Trophoblast cell (in vitro differentiated cells and primary cell): ENCODE measurements at regions not wholly inside any gene's neighbourhood (a gene's known extent, or its start where the extent isn't known, plus 50 kb on each side); places are given as distances from the start of the nearest gene placed in this dataset.

Experiments used
- DNase-seq, 2 donors: peaks; one replicate each; pipeline ENCODE4 v3.0.0-alpha.2; 2016
- H2AFZ ChIP-seq: 2 replicates; pipeline ENCODE4 v1.6.1; 2013; ENCODE audit warnings: low read length, moderate library complexity, mild to moderate bottlenecking; ENCODE audit not compliant: insufficient read depth, poor library complexity
- H2AK5ac ChIP-seq: 2 replicates; pipeline ENCODE4 v1.6.1; 2013; ENCODE audit warnings: mild to moderate bottlenecking, low read length
- H2BK120ac ChIP-seq: 2 replicates; pipeline ENCODE4 v1.6.1; 2013; ENCODE audit warnings: low read length, mild to moderate bottlenecking, moderate library complexity; ENCODE audit not compliant: insufficient read depth, poor library complexity
- H2BK12ac ChIP-seq: 2 replicates; pipeline ENCODE4 v1.6.1; 2013; ENCODE audit warnings: mild to moderate bottlenecking, low read length, moderate library complexity
- H2BK5ac ChIP-seq: 2 replicates; pipeline ENCODE4 v1.6.1; 2013; ENCODE audit warnings: low read length, low read depth, moderate library complexity, mild to moderate bottlenecking; ENCODE audit not compliant: poor library complexity
- H3K14ac ChIP-seq: 2 replicates; pipeline ENCODE4 v1.6.1; 2013; ENCODE audit warnings: mild to moderate bottlenecking, low read length
- H3K18ac ChIP-seq: 2 replicates; pipeline ENCODE4 v1.6.1; 2013; ENCODE audit warnings: mild to moderate bottlenecking, low read length
- H3K23ac ChIP-seq: 2 replicates; pipeline ENCODE4 v1.6.1; 2013; ENCODE audit warnings: low read length
- H3K27ac ChIP-seq: 2 replicates; pipeline ENCODE4 v1.5.1; 2013; ENCODE audit warnings: low read depth, mild to moderate bottlenecking, inconsistent platforms, low read length, moderate library complexity
- H3K27me3 ChIP-seq: 2 replicates; pipeline ENCODE4 v1.6.1; 2013; ENCODE audit warnings: inconsistent platforms, mild to moderate bottlenecking, low read length, moderate library complexity; ENCODE audit not compliant: insufficient read depth
- H3K36me3 ChIP-seq, 2 experiments: 1 replicate in 1 of 2; 2 replicates in 1 of 2; pipeline ENCODE4 v1.6.1; 2013; ENCODE audit warnings: low read length in 2 of 2, mild to moderate bottlenecking in 2 of 2, moderate library complexity in 1 of 2; ENCODE audit not compliant: insufficient read depth in 2 of 2, control insufficient read depth in 1 of 2
- H3K4ac ChIP-seq: 2 replicates; pipeline ENCODE4 v1.6.1; 2013; ENCODE audit warnings: low read depth, mild to moderate bottlenecking, low read length, moderate library complexity
- H3K4me1 ChIP-seq, 2 experiments: 1 replicate in 1 of 2; 2 replicates in 1 of 2; pipeline ENCODE4 v1.6.1; 2013; ENCODE audit warnings: low read length in 2 of 2, mild to moderate bottlenecking in 2 of 2, moderate library complexity in 1 of 2; ENCODE audit not compliant: insufficient read depth in 2 of 2, control insufficient read depth in 1 of 2
- H3K4me2 ChIP-seq: 2 replicates; pipeline ENCODE4 v1.6.1; 2013; ENCODE audit warnings: inconsistent platforms, mild to moderate bottlenecking, low read length, moderate library complexity
- H3K4me3 ChIP-seq: 2 replicates; pipeline ENCODE4 v1.5.1; 2013; ENCODE audit warnings: mild to moderate bottlenecking, low read depth, low read length, inconsistent platforms
- H3K79me1 ChIP-seq: one replicate; pipeline ENCODE4 v1.6.1; 2013; ENCODE audit warnings: low read length
- H3K79me2 ChIP-seq: 2 replicates; pipeline ENCODE4 v1.6.1; 2013; ENCODE audit warnings: low read length, mild to moderate bottlenecking; ENCODE audit not compliant: control insufficient read depth, insufficient read depth, poor library complexity
- H3K9ac ChIP-seq: 2 replicates; pipeline ENCODE4 v1.6.1; 2013; ENCODE audit warnings: mild to moderate bottlenecking, low read length
- H3K9me3 ChIP-seq: 2 replicates; pipeline ENCODE4 v1.6.1; 2013; ENCODE audit warnings: low read depth, mild to moderate bottlenecking, control low read depth, inconsistent platforms, low read length; ENCODE audit not compliant: insufficient read depth
- H4K12ac ChIP-seq: 2 replicates; pipeline ENCODE4 v1.6.1; 2013; ENCODE audit warnings: low read depth, mild to moderate bottlenecking, low read length, moderate library complexity
- H4K8ac ChIP-seq: 2 replicates; pipeline ENCODE4 v1.6.1; 2013; ENCODE audit warnings: low read depth, mild to moderate bottlenecking, low read length, moderate library complexity
- H4K91ac ChIP-seq: one replicate; pipeline ENCODE4 v1.6.1; 2013; ENCODE audit warnings: low read depth, mild to moderate bottlenecking, low read length, moderate library complexity
- WGBS: extraction: QIAGEN DNeasy Blood & Tissue Kit; methylation state at CpG from one replicate; pipeline ENCODE4 v1.1.7; 2013; ENCODE audit warnings: missing lambda C conversion rate; ENCODE audit not compliant: insufficient read length, insufficient coverage; ENCODE audit errors: extremely low coverage; 5-methylcytosine and 5-hydroxymethylcytosine counted together

DNA sequence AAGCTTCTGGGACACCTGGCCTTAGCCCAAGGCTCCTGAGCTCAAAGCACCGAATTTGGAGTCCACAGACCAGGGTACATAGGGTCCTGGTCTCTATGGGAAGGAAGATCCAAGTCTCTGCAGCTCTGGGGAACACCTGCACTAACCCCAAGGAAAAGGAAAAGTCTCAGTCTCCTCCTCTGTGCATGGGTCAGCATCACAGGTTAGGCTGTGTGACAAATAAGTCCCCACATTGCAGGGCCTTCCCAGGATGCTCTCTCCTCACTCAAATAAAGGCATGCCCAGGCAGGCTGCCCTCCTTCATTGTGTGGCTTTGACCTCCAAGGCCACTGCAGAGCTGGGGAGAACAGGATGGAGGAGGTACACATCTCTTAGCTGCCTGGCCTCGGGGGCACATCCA is 121.0 kb upstream of the ZMIZ1 start:
- H3K9me3 ChIP-seq = peaks cover 4% of the 10 kb centered on the region
- H3K27ac ChIP-seq = no peak overlapping the region
- H3K36me3 ChIP-seq = no peaks in the 10 kb centered on the region
- no peak overlapping the region for H4K91ac ChIP-seq
- H4K8ac ChIP-seq = no peak overlapping the region
- no peak overlapping the region for H3K4ac ChIP-seq
- no peaks in the 10 kb centered on the region for H3K79me1 ChIP-seq
- H4K12ac ChIP-seq = no peak overlapping the region
- no peak overlapping the region for H3K9ac ChIP-seq
- H3K4me3 ChIP-seq = no peak overlapping the region
- no peak overlapping the region for H3K18ac ChIP-seq
- no peak overlapping the region for H3K23ac ChIP-seq
- H3K4me1 ChIP-seq = peaks cover 8% of the 10 kb centered on the region in 2 experiments
- H2AK5ac ChIP-seq = no peak overlapping the region
- H3K4me2 ChIP-seq = no peak overlapping the region
- H2BK12ac ChIP-seq = no peak overlapping the region
- H2BK5ac ChIP-seq = no peak overlapping the region
- H3K14ac ChIP-seq = no peak overlapping the region
- no peaks in the 10 kb centered on the region for H3K79me2 ChIP-seq
- WGBS = no CpG with 5 or more reads among the region's 2 CpGs
- H2AFZ ChIP-seq = no peak overlapping the region
- H3K27me3 ChIP-seq = no peaks in the 10 kb centered on the region
- DNase-seq = no peak
- no peak overlapping the region for H2BK120ac ChIP-seq

DNA sequence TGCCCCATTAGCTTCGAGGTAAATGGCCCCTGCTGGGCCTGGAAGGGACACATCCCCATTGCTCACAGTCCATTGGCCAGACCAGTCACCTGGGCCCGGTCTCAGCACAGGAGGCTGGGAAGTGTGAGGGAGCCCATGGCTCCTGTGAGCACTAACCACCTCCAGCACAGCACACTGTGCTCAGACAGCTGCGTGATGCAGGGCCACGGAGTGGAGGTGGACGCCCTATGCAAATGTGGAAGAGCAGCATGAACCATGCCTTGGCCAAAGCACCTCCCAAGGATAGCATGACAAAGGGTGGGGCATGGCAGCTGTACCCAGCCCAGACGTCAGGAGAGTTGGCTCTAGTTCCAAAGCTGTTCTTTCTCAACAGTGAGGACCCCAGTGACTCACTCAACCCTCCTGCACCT is 120.1 kb upstream of the ZMIZ1 start:
- H3K79me2 ChIP-seq = no peaks in the 10 kb centered on the region
- H4K12ac ChIP-seq = no peak overlapping the region
- H2BK12ac ChIP-seq = no peak overlapping the region
- no peaks in the 10 kb centered on the region for H3K79me1 ChIP-seq
- no peak overlapping the region for H3K9ac ChIP-seq
- H4K91ac ChIP-seq = no peak overlapping the region
- H3K4me2 ChIP-seq = no peak overlapping the region
- no peak overlapping the region for H3K23ac ChIP-seq
- H2BK5ac ChIP-seq = no peak overlapping the region
- peaks cover 4% of the 10 kb centered on the region for H3K9me3 ChIP-seq
- no peak overlapping the region for H2AFZ ChIP-seq
- no peak overlapping the region for H3K4me3 ChIP-seq
- no peaks in the 10 kb centered on the region for H3K27me3 ChIP-seq
- H2BK120ac ChIP-seq = no peak overlapping the region
- no peak overlapping the region for H3K14ac ChIP-seq
- H3K4me1 ChIP-seq = peaks cover 8% of the 10 kb centered on the region in 2 experiments
- H2AK5ac ChIP-seq = no peak overlapping the region
- DNase-seq = no peak
- no peak overlapping the region for H3K18ac ChIP-seq
- H3K36me3 ChIP-seq = no peaks in the 10 kb centered on the region
- H3K27ac ChIP-seq = no peak overlapping the region
- no peak overlapping the region for H4K8ac ChIP-seq
- WGBS = no CpG with 5 or more reads among the region's 6 CpGs
- no peak overlapping the region for H3K4ac ChIP-seq

DNA sequence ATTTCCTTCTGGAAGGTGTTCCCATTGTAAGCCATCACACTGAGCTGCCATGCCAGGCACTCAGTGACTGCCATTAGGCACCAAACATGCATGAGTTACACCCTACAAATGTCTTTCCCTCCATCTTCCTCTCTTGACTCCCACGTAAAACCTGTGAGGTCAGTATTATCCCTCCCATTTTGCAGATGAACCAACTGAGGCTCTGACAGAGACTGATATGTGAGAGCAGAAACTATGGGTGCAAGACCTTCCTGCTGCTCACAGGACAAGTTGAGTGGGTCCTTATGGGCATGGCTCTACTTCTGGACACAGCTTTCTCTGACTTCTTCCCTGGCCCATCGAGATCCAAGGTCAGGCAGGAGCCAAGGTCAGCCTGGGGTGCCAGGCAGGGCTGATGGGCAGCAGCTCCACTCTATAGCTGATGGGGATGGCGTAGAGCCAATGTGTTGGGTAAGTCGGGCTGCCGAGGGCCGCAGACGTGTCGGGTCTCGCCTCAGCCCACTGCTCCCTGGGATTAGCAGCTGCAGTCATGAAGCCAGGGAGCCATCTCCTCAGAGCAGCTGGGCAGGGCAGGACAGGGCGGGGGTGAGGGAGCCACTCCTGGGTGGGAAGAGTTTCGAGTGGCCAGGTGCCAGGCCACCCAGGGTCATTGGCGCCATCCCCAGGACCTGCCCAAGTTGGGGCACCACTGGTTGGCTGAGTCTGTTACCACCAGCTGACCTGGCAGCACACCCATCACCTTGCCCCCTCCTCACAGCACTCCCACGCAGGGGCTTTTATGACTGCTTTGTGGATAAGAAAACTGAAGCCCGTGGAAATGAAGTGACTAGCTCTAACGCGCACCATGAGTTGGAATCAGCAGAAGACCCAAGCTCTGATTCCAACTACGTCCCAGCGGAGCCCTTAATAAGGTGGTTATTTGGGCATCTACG is 117.8 kb upstream of the ZMIZ1 start:
- Histone ChIP-seq H2BK120ac (no peak overlapping the region), H3K4me1 (no peaks in the 10 kb centered on the region), H3K9me3 (peaks cover 4% of the 10 kb centered on the region)

DNA sequence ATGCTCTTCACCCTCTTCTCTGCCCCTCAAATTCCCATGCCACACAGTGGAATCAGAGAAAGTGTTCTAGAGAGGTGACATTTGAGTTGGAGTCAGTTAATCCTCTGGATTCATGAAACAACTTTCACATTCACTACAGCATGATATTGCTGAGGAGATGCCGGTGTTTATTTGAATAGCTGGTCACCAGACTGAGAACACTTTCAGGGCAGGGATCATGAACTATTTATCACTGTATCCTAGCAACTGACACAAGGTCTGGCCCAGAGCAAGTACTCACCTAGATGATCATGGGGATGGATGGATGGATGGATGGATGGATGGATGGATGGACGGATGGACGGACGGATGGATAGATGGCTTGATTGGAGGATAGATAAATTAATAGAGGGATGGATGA is 116.7 kb upstream of the ZMIZ1 start:
- Histone ChIP-seq H3K79me2 (no peaks in the 10 kb centered on the region), H4K12ac (no peak overlapping the region), H3K9ac (no peak overlapping the region), H3K4me3 (no peak overlapping the region), H3K18ac (no peak overlapping the region), H2AFZ (no peak overlapping the region), H3K4me1 (no peaks in the 10 kb centered on the region), H3K14ac (no peak overlapping the region), H3K9me3 (peaks cover 4% of the 10 kb centered on the region), H3K4ac (no peak overlapping the region), H4K91ac (no peak overlapping the region), H3K23ac (no peak overlapping the region), H3K36me3 (no peaks in the 10 kb centered on the region), H3K27ac (no peak overlapping the region), H2AK5ac (no peak overlapping the region), H2BK12ac (no peak overlapping the region), H2BK120ac (no peak overlapping the region), H3K27me3 (no peaks in the 10 kb centered on the region), H2BK5ac (no peak overlapping the region), H3K4me2 (no peak overlapping the region), H4K8ac (no peak overlapping the region), H3K79me1 (no peaks in the 10 kb centered on the region)
- 100% methylated on average over 3 of the region's 4 CpGs for WGBS
- DNase-seq = no peak

More for the DNA sequence above, 117.8 kb upstream of the ZMIZ1 start:
- H3K4me2 ChIP-seq = no peak overlapping the region
- no peak overlapping the region for H3K14ac ChIP-seq
- no peak overlapping the region for H3K4ac ChIP-seq
- H2BK12ac ChIP-seq = no peak overlapping the region
- H3K79me2 ChIP-seq = no peaks in the 10 kb centered on the region
- no peak overlapping the region for H3K4me3 ChIP-seq
- H2BK5ac ChIP-seq = no peak overlapping the region
- H3K27ac ChIP-seq = no peak overlapping the region
- no peaks in the 10 kb centered on the region for H3K27me3 ChIP-seq
- DNase-seq = no peak
- H3K9ac ChIP-seq = no peak overlapping the region
- no peaks in the 10 kb centered on the region for H3K79me1 ChIP-seq
- no peak overlapping the region for H3K23ac ChIP-seq
- no peak overlapping the region for H4K91ac ChIP-seq
- no CpG with 5 or more reads among the region's 19 CpGs for WGBS
- no peak overlapping the region for H3K18ac ChIP-seq
- H2AK5ac ChIP-seq = no peak overlapping the region
- no peaks in the 10 kb centered on the region for H3K36me3 ChIP-seq
- no peak overlapping the region for H4K8ac ChIP-seq
- no peak overlapping the region for H4K12ac ChIP-seq
- no peak overlapping the region for H2AFZ ChIP-seq
